Progenitor cell of endocrine pancreas (in vitro differentiated cells): ENCODE measurements at regions not wholly inside any gene's neighbourhood (a gene's known extent, or its start where the extent isn't known, plus 50 kb on each side); places are given as distances from the start of the nearest gene placed in this dataset.

Source experiments
- DNase-seq: peaks from one replicate; pipeline ENCODE4 v3.0.0; 2021; ENCODE audit warnings: low spot score; ENCODE audit not compliant: unreplicated experiment
- H3K27ac Mint-ChIP-seq: 2 replicates; pipeline ENCODE4 v1.8.0; 2021; ENCODE audit warnings: mild to moderate bottlenecking, moderate library complexity, mixed read lengths
- H3K27me3 Mint-ChIP-seq: 2 replicates; pipeline ENCODE4 v1.8.0; 2021; ENCODE audit warnings: mixed read lengths
- H3K36me3 Mint-ChIP-seq: 2 replicates; pipeline ENCODE4 v1.8.0; 2022; ENCODE audit warnings: mixed read lengths; ENCODE audit not compliant: insufficient read depth
- H3K4me1 Mint-ChIP-seq: 2 replicates; pipeline ENCODE4 v1.8.0; 2021; ENCODE audit warnings: low read depth, mixed read lengths
- H3K4me3 Mint-ChIP-seq: 2 replicates; pipeline ENCODE4 v1.8.0; 2021; ENCODE audit warnings: low read depth, mild to moderate bottlenecking, moderate library complexity, mixed read lengths
- H3K9me3 Mint-ChIP-seq: 2 replicates; pipeline ENCODE4 v1.8.0; 2021; ENCODE audit warnings: low read depth, mixed read lengths
- TF ChIP-seq, protein P1 (sequence below): fragments of 200-600 bp; sonication (generic); IDR thresholded peaks from one replicate; pipeline ENCODE4 v1.5.0; 2021; ENCODE audit warnings: antibody characterized with exemption, mild to moderate bottlenecking; ENCODE audit not compliant: unreplicated experiment

DNA sequence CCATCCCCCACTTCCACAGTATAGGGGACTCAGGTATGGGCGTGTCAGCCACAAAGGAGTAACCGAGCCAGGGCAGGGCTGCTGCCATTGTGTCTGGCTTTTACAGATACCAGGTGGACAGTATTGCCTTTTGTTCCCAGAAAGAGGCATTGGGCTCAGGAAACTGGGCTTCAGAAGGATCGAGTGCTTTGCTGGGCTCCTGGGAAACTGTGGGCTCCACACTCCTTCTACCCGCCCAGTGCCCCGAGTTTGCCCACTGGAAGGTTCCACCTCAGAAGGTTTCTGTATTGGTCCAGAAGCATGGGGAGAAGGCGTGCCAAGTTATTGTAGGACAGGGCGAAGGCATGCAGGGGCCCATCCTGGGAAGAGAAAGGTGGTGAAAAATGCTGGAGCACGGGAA lies 894.4 kb downstream of the TBC1D22A start:
- Mint-ChIP-seq H3K27me3 (peaks cover 4% of the 10 kb centered on the region), H3K27ac (no peak overlapping the region), H3K36me3 (no peaks in the 10 kb centered on the region), H3K9me3 (peaks cover 7% of the 10 kb centered on the region), H3K4me3 (no peak overlapping the region), H3K4me1 (no peaks in the 10 kb centered on the region)
- TF ChIP-seq, protein P1, sequence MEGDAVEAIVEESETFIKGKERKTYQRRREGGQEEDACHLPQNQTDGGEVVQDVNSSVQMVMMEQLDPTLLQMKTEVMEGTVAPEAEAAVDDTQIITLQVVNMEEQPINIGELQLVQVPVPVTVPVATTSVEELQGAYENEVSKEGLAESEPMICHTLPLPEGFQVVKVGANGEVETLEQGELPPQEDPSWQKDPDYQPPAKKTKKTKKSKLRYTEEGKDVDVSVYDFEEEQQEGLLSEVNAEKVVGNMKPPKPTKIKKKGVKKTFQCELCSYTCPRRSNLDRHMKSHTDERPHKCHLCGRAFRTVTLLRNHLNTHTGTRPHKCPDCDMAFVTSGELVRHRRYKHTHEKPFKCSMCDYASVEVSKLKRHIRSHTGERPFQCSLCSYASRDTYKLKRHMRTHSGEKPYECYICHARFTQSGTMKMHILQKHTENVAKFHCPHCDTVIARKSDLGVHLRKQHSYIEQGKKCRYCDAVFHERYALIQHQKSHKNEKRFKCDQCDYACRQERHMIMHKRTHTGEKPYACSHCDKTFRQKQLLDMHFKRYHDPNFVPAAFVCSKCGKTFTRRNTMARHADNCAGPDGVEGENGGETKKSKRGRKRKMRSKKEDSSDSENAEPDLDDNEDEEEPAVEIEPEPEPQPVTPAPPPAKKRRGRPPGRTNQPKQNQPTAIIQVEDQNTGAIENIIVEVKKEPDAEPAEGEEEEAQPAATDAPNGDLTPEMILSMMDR, result no peak
- no peak for DNase-seq

DNA sequence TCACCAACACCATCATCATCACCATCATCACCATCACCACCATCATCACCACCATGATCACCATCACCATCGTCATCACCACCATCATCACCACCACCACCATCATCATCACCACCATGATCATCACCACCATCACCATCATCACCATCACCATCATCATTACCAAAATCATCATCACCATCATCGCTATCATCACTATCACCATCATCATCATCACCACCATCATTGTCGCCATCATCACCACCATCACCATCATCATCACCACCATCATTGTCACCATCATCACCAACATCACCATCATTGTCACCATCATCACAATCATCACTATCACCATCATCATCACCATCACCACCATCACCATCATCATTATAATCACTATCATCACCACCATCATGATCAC lies 893.5 kb downstream of the TBC1D22A start:
- Mint-ChIP-seq H3K27me3 (peaks cover 6% of the 10 kb centered on the region), H3K9me3 (peaks cover 7% of the 10 kb centered on the region), H3K4me3 (no peak overlapping the region), H3K4me1 (no peaks in the 10 kb centered on the region), H3K27ac (no peak overlapping the region), H3K36me3 (no peaks in the 10 kb centered on the region)
- TF ChIP-seq, protein P1, result no peak
- DNase-seq, result no peak

DNA sequence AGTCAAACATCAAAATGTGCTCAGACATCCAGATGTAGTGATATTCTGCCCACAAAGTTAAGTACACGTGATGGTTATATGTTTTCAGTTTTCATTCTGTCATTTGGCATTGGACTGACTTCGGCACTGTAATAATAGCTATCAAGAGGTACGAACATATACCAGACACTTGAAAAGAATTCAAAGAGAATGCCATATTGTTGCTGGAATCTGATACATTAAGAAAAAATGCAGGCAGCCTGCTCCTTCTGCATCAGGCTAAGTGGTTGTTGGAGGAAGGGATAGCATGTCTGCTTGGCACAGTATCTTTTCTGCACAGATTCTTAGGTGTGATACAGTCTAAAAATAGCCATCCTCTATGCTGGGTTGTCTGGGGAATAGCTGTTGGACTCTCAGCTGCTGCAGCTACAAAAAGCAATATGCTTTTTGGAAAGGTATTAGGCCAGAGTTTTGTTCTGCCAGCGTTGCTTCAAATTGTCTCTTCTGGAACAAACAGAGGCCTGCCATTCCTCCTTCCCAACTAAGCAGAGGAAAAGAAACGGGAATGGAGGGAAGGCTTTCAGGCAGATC lies 892.6 kb downstream of the TBC1D22A start:
- H3K4me3 Mint-ChIP-seq, result no peak overlapping the region
- H3K4me1 Mint-ChIP-seq, result no peaks in the 10 kb centered on the region
- no peak for DNase-seq
- TF ChIP-seq, protein P1, result no peak
- peaks cover 6% of the 10 kb centered on the region for H3K27me3 Mint-ChIP-seq
- H3K36me3 Mint-ChIP-seq, result no peaks in the 10 kb centered on the region
- H3K9me3 Mint-ChIP-seq, result peaks cover 7% of the 10 kb centered on the region
- no peak overlapping the region for H3K27ac Mint-ChIP-seq

DNA sequence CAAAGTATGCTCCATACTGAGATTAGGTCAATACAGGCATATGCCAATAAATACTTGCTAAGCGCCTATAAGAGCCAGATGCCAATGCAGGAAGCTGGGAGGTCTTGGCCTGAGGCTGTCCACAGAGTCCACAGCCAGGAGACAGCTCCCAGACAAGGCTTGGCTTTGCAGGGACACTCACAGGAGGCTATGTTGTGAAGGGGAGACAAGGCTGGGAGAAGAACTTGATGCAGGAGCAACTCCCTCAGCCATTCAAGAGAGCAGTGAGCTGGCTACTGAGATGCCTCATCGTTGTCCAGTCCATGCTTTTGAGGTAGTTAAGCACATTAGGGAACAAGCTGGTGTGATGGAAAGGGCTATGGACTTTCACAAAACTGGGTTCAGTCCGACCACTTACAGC lies 891.5 kb downstream of the TBC1D22A start:
- TF ChIP-seq, protein P1, result no peak
- no peaks in the 10 kb centered on the region for H3K36me3 Mint-ChIP-seq
- H3K27ac Mint-ChIP-seq, result no peak overlapping the region
- H3K9me3 Mint-ChIP-seq, result peaks cover 7% of the 10 kb centered on the region
- no peak overlapping the region for H3K4me3 Mint-ChIP-seq
- no peaks in the 10 kb centered on the region for H3K4me1 Mint-ChIP-seq
- H3K27me3 Mint-ChIP-seq, result peaks cover 6% of the 10 kb centered on the region
- no peak for DNase-seq

DNA sequence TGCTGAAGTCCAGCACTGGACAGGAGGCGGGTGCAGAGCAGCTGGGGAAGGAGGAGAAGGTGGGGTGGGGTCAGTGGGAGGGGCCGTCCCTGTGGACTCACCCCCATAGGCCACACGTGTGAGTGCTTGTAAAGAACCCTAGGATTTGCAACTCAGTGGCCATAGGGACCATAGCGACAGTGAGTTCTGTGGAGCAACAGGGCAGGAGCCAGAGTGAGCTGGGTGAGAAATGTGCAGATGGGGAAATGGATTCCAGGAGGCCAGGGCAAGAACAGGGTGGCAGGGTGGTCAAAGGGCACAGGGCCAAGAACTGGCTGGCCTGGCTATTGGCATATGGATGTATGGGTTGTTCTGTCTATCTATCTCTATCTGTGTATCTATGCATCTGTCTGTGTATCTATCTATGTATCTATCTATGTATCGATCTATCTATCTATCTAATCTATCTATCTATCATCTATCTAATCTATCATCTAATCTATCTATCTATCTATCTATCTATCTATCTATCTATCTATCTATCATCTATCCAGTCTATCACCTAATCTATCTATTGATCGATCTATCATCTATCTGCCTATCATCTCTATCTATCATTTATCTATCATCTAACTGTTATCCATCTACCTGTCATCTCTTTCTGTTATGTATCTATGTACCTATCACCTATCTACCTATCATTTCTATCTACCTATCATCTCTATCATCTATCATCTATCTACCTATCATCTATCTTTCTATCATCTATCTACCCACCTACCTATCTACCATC lies 889.0 kb downstream of the TBC1D22A start:
- H3K9me3 Mint-ChIP-seq, result peaks cover 4% of the 10 kb centered on the region
- no peak for DNase-seq
- no peak overlapping the region for H3K4me3 Mint-ChIP-seq

More for the DNA sequence above, 889.0 kb downstream of the TBC1D22A start:
- H3K27me3 Mint-ChIP-seq, result peaks cover 2% of the 10 kb centered on the region
- TF ChIP-seq, protein P1, result no peak
- H3K27ac Mint-ChIP-seq, result no peak overlapping the region
- H3K36me3 Mint-ChIP-seq, result no peaks in the 10 kb centered on the region
- H3K4me1 Mint-ChIP-seq, result no peaks in the 10 kb centered on the region
